ENCODE measurements at regions not wholly inside any gene's neighbourhood (a gene's known extent, or its start where the extent isn't known, plus 50 kb on each side); places are given as distances from the start of the nearest gene placed in this dataset.

DNA sequence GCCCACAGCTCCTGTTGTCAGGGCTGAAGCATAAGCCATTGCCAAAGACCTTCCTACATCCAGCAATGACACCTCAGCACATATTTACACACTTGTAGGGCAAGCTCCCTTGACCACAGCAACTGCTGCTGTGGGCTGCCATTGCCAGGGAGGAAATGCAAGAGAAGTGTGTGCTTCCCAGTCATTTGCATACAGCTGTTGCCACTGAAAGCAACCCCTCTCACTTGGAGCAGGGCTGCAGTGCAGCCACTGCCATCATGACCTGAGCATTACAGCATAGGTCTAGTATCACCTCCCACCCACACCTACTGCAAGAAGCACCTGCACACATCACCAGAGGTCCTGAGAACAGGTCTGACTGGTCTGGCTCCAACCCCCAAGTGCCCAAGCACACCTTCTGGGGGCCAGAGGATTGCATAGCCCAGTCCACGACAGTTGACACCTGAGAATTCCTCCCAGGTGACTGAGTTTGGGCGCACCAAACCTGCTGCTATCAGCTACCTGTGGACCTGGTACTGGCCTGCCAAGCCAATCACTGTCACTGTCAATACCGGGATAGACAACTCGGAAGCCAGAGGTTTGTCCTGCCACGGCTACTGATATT, 636.5 kb upstream of the SLIT2 start:
- H3K4me1 ChIP-seq (ENCODE audit: insufficient read depth, low read length, poor library complexity, severe bottlenecking), result no peaks in the 10 kb centered on the region
- no peak overlapping the region for H3K4me2 ChIP-seq (ENCODE audit: low read depth, low read length, poor library complexity, severe bottlenecking)
- H3F3A ChIP-seq (ENCODE audit: low read depth), result no peaks in the 10 kb centered on the region
- H3K36me3 ChIP-seq (ENCODE audit: insufficient read depth, low read length), result no peaks in the 10 kb centered on the region
- TF ChIP-seq EZH2phosphoT487 (IDR thresholded peaks at IDR 0.05; ENCODE audit: borderline replicate concordance), result no peak
- TF ChIP-seq, protein P1, sequence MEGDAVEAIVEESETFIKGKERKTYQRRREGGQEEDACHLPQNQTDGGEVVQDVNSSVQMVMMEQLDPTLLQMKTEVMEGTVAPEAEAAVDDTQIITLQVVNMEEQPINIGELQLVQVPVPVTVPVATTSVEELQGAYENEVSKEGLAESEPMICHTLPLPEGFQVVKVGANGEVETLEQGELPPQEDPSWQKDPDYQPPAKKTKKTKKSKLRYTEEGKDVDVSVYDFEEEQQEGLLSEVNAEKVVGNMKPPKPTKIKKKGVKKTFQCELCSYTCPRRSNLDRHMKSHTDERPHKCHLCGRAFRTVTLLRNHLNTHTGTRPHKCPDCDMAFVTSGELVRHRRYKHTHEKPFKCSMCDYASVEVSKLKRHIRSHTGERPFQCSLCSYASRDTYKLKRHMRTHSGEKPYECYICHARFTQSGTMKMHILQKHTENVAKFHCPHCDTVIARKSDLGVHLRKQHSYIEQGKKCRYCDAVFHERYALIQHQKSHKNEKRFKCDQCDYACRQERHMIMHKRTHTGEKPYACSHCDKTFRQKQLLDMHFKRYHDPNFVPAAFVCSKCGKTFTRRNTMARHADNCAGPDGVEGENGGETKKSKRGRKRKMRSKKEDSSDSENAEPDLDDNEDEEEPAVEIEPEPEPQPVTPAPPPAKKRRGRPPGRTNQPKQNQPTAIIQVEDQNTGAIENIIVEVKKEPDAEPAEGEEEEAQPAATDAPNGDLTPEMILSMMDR (conservative IDR thresholded peaks at IDR 0.05; ENCODE audit: low read length), result no peak
- no peak overlapping the region for H3K4me3 ChIP-seq (ENCODE audit: low read length, poor library complexity, severe bottlenecking)
- H3K79me2 ChIP-seq (ENCODE audit: insufficient read depth, low read length), result no peaks in the 10 kb centered on the region
- H3K9me2 ChIP-seq (replicated peaks; ENCODE audit: low read depth, low read length), result no peaks in the 10 kb centered on the region
- H3K27me3 ChIP-seq (ENCODE audit: insufficient read depth, low read length, poor library complexity, severe bottlenecking), result no peaks in the 10 kb centered on the region
- no peak overlapping the region for H2AFZ ChIP-seq (ENCODE audit: low read length)
- no peak overlapping the region for H3K9ac ChIP-seq (ENCODE audit: low read depth, low read length, poor library complexity, severe bottlenecking)
- H3K9me3 ChIP-seq (ENCODE audit: insufficient read depth, low read depth, low read length), result 0 out of 2 replicates have a peak, but pooled peaks cover 4% of the 10 kb centered on the region
- no peaks in the 10 kb centered on the region for H4K20me1 ChIP-seq (ENCODE audit: insufficient read depth, low read length, poor library complexity, severe bottlenecking)

DNA sequence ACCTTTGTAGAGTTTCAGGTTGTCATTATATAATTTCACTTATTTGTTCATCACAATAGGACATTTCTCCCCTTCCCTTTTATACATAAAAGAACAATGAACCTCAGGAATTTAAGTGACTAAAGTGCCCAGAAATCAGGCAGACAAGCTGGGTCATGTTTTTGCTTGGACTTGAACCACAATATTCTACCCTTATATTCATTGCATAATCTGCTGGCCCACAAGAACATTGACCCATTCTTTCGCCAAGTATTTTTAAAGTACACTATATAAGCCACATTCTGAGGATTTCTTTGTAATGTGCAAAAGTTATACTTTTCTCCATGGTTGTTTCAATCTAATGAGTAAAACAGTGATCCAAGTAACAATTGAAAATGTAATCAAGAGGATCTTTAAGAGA, 637.5 kb upstream of the SLIT2 start:
- Histone ChIP-seq H2AFZ (ENCODE audit: low read length) (no peak overlapping the region), H3K9ac (ENCODE audit: low read depth, low read length, poor library complexity, severe bottlenecking) (no peak overlapping the region), H3K4me3 (ENCODE audit: low read length, poor library complexity, severe bottlenecking) (no peak overlapping the region), H3K79me2 (ENCODE audit: insufficient read depth, low read length) (no peaks in the 10 kb centered on the region), H3K9me2 (replicated peaks; ENCODE audit: low read depth, low read length) (no peaks in the 10 kb centered on the region), H4K20me1 (ENCODE audit: insufficient read depth, low read length, poor library complexity, severe bottlenecking) (no peaks in the 10 kb centered on the region), H3K4me1 (ENCODE audit: insufficient read depth, low read length, poor library complexity, severe bottlenecking) (no peaks in the 10 kb centered on the region), H3K36me3 (ENCODE audit: insufficient read depth, low read length) (no peaks in the 10 kb centered on the region), H3K4me2 (ENCODE audit: low read depth, low read length, poor library complexity, severe bottlenecking) (no peak overlapping the region), H3K9me3 (ENCODE audit: insufficient read depth, low read depth, low read length) (0 out of 2 replicates have a peak, but pooled peaks cover 4% of the 10 kb centered on the region), H3K27me3 (ENCODE audit: insufficient read depth, low read length, poor library complexity, severe bottlenecking) (no peaks in the 10 kb centered on the region), H3F3A (ENCODE audit: low read depth) (no peaks in the 10 kb centered on the region)
- no peak for TF ChIP-seq EZH2phosphoT487 (IDR thresholded peaks at IDR 0.05; ENCODE audit: borderline replicate concordance)
- TF ChIP-seq, protein P1 (conservative IDR thresholded peaks at IDR 0.05; ENCODE audit: low read length), result no peak

DNA sequence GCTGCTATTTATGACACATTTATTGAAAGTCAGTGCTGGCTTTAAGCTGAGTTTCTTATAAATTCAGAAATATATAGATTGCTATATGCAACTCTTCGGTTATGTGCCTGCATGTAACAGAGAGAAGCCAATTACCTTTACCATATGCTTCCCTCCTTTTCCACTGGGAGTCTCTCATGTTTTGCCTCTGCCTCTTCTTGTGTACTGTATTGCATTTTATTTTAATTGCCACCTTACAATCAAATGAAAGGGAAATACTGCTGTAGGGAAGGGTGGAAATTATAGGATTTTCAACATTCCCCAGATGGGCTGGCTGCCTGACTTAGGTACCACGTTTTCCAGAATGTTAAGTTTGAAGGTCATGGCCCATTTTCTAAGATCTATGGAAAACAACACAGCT, 655.4 kb upstream of the SLIT2 start:
- Histone ChIP-seq H3F3A (ENCODE audit: low read depth) (no peaks in the 10 kb centered on the region), H3K27me3 (ENCODE audit: insufficient read depth, low read length, poor library complexity, severe bottlenecking) (no peaks in the 10 kb centered on the region), H3K4me1 (ENCODE audit: insufficient read depth, low read length, poor library complexity, severe bottlenecking) (no peaks in the 10 kb centered on the region), H3K36me3 (ENCODE audit: insufficient read depth, low read length) (no peaks in the 10 kb centered on the region), H2AFZ (ENCODE audit: low read length) (no peak overlapping the region), H3K9ac (ENCODE audit: low read depth, low read length, poor library complexity, severe bottlenecking) (no peak overlapping the region), H3K4me3 (ENCODE audit: low read length, poor library complexity, severe bottlenecking) (no peak overlapping the region), H4K20me1 (ENCODE audit: insufficient read depth, low read length, poor library complexity, severe bottlenecking) (no peaks in the 10 kb centered on the region), H3K79me2 (ENCODE audit: insufficient read depth, low read length) (no peaks in the 10 kb centered on the region), H3K9me3 (ENCODE audit: insufficient read depth, low read depth, low read length) (no peaks in the 10 kb centered on the region), H3K4me2 (ENCODE audit: low read depth, low read length, poor library complexity, severe bottlenecking) (no peak overlapping the region), H3K9me2 (replicated peaks; ENCODE audit: low read depth, low read length) (no peaks in the 10 kb centered on the region)
- TF ChIP-seq EZH2phosphoT487 (IDR thresholded peaks at IDR 0.05; ENCODE audit: borderline replicate concordance), result no peak
- TF ChIP-seq, protein P1 (conservative IDR thresholded peaks at IDR 0.05; ENCODE audit: low read length), result no peak

Data from Loucy (cell line).